ENCODE measurements at regions not wholly inside any gene's neighbourhood (a gene's known extent, or its start where the extent isn't known, plus 50 kb on each side); places are given as distances from the start of the nearest gene placed in this dataset.

DNA sequence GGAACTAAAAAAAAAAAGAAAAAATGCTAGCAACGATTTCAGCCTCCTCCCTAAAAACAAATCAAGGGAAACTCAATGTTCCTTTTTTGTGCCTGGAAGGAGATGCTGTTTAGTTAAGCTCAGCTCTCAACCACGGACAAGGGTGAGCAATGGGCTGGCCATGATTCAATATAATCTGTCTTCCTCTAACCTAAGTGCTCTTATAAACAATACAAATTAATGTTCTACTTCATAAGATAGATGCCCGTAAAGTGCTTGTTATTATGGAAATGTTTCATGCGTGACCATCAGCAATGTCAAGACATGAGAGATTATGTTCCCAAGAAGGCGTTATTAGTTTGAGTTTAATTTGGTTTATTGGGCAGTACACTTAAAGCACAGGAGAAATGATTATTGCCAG lies 320.3 kb downstream of the SFMBT2 start:
- TF ChIP-seq CTCF (IDR thresholded peaks at IDR 0.05), result no peak
- TF ChIP-seq POLR2A (IDR thresholded peaks at IDR 0.05), result no peak
- TF ChIP-seq EP300 (IDR thresholded peaks at IDR 0.05), result no peak
